Breast epithelium (tissue), 3 donors: ENCODE measurements at regions not wholly inside any gene's neighbourhood (a gene's known extent, or its start where the extent isn't known, plus 50 kb on each side); places are given as distances from the start of the nearest gene placed in this dataset.

ENCODE experiments used
- CTCF ChIP-seq, 3 donors: fragments of 450-650 bp; IDR thresholded peaks; one replicate each; pipeline ENCODE4 v1.5.1; 2016 to 2017; ENCODE audit warnings: antibody characterized with exemption in 3 of 3, mild to moderate bottlenecking in 3 of 3, moderate library complexity in 3 of 3
- POLR2A ChIP-seq: fragments of 450-650 bp; IDR thresholded peaks from one replicate; pipeline ENCODE4 v1.6.1; 2016; ENCODE audit warnings: antibody characterized with exemption, mild to moderate bottlenecking, moderate library complexity

- TF ChIP-seq CTCF (IDR thresholded peaks at IDR 0.05) = no peak
- TF ChIP-seq POLR2A = no peak
Measured at GRCh38 chr14:34036319-34036766, 85.5 kb upstream of the EGLN3 start.
